ENCODE measurements at regions not wholly inside any gene's neighbourhood (a gene's known extent, or its start where the extent isn't known, plus 50 kb on each side); places are given as distances from the start of the nearest gene placed in this dataset.

DNA sequence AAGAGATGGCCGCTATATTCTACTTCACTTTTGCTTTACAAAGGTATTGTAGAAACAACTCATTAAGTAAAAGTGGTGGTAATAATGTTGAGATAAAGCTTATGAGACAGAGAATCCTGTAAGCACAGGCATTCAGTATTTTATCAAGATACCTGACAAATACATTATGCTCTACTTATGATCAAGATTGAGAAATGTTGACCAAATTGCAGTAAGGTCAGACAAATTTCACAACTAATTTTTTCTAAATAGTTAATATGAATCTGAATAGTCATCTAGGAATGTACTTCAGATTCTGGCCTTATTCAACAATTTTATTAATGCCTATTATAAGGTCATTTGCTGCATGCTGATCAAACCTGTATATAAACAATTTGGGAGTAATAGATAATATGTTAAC lies 95.1 kb upstream of the MBNL1 start:
- no peak for DNase-seq (ENCODE audit: low read depth in 1 of 2, low spot score in 1 of 2)
- Histone ChIP-seq H3K4me1 (ENCODE audit: low read depth) (no peaks in the 10 kb centered on the region), H3K27ac (no peak overlapping the region), H3K27me3 (no peaks in the 10 kb centered on the region), H3K9me3 (ENCODE audit: low read depth) (no peaks in the 10 kb centered on the region), H3K36me3 (no peaks in the 10 kb centered on the region), H3K4me3 (no peak overlapping the region)
- TF ChIP-seq, protein P1, sequence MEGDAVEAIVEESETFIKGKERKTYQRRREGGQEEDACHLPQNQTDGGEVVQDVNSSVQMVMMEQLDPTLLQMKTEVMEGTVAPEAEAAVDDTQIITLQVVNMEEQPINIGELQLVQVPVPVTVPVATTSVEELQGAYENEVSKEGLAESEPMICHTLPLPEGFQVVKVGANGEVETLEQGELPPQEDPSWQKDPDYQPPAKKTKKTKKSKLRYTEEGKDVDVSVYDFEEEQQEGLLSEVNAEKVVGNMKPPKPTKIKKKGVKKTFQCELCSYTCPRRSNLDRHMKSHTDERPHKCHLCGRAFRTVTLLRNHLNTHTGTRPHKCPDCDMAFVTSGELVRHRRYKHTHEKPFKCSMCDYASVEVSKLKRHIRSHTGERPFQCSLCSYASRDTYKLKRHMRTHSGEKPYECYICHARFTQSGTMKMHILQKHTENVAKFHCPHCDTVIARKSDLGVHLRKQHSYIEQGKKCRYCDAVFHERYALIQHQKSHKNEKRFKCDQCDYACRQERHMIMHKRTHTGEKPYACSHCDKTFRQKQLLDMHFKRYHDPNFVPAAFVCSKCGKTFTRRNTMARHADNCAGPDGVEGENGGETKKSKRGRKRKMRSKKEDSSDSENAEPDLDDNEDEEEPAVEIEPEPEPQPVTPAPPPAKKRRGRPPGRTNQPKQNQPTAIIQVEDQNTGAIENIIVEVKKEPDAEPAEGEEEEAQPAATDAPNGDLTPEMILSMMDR (IDR thresholded peaks at IDR 0.05; ENCODE audit: low read depth, low read length) = no peak

DNA sequence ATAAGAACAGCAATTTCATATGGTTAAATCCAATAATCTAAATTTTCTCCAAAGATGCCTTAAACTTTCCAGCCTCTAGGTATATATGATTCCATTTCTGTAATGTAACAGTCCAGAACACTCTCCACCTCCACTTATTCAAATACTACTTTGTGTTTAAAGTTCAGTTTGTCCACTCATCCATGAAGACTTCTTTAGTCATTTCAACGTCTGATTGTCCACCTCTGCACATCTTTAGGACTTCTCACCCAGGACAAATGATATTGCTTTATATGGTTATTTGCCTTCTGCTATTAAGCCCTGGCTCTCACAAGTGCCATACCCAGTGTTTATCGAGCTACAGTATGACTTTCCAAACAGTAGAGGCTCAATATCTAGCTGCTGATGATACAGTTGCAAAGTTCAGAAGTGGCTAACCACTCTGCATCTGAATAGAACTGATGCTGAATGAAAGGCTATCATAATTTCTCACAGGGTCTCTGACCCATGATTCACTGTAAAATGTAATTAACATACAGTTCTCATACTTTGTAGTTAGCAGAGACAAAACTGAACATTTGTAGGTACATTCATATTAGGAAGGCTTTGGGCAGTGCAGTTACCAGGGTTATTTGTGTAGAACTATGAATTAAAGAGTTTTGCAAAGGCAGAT lies 93.7 kb upstream of the MBNL1 start:
- Histone ChIP-seq H3K27ac (no peak overlapping the region), H3K4me1 (ENCODE audit: low read depth) (no peaks in the 10 kb centered on the region), H3K4me3 (no peak overlapping the region), H3K36me3 (no peaks in the 10 kb centered on the region), H3K9me3 (ENCODE audit: low read depth) (no peaks in the 10 kb centered on the region), H3K27me3 (no peaks in the 10 kb centered on the region)
- no peak for DNase-seq (ENCODE audit: low read depth in 1 of 2, low spot score in 1 of 2)
- TF ChIP-seq, protein P1 (IDR thresholded peaks at IDR 0.05; ENCODE audit: low read depth, low read length) = no peak

DNA sequence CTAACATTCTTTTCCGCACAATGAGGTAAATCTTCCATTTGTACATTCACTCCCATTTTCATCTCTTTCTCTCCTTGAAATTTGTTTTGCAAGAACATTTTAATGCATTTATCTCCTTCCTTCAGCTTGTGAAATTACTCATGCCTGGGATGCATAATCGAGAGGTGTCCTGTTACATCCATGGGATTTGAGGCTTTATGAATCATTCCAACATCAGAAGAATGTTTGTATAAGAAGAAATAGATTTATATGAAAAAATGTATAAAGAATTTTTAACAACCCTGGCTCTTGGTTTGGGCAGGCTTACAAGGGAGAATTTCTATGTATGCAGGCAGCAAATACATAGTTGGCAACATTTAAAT lies 93.2 kb upstream of the MBNL1 start:
- TF ChIP-seq, protein P1 (IDR thresholded peaks at IDR 0.05; ENCODE audit: low read depth, low read length) = no peak
- H3K9me3 ChIP-seq (ENCODE audit: low read depth) = no peaks in the 10 kb centered on the region
- peak in 1 of 2 donors; percentile 87 for DNase-seq (ENCODE audit: low read depth in 1 of 2, low spot score in 1 of 2)
- no peaks in the 10 kb centered on the region for H3K36me3 ChIP-seq
- no peak overlapping the region for H3K4me3 ChIP-seq
- H3K27ac ChIP-seq = no peak overlapping the region
- no peaks in the 10 kb centered on the region for H3K27me3 ChIP-seq
- H3K4me1 ChIP-seq (ENCODE audit: low read depth) = no peaks in the 10 kb centered on the region

DNA sequence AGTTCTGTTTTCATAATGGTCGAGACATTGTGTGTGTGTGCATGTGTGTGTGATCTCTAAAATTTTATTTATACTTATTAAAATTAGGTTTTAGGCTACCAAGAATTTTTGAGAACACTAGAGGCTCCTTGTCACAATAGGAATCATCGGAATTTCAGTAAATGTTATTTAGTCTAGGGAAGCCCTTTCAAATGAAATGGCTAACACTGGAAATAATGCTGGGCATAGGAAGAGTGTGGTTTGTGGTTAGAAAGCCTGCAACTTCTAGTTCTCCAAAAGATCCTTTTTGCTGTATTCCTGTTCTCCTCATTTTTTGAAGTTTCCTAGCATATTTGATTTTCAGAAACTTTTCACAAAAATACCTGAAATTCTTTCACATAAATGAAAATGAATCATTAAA lies 92.5 kb upstream of the MBNL1 start:
- H3K27me3 ChIP-seq = no peaks in the 10 kb centered on the region
- no peaks in the 10 kb centered on the region for H3K4me1 ChIP-seq (ENCODE audit: low read depth)
- TF ChIP-seq, protein P1 (IDR thresholded peaks at IDR 0.05; ENCODE audit: low read depth, low read length) = no peak
- no peak overlapping the region for H3K4me3 ChIP-seq
- H3K9me3 ChIP-seq (ENCODE audit: low read depth) = no peaks in the 10 kb centered on the region
- H3K36me3 ChIP-seq = no peaks in the 10 kb centered on the region
- peak in 1 of 2 donors; percentile 53 for DNase-seq (ENCODE audit: low read depth in 1 of 2, low spot score in 1 of 2)
- H3K27ac ChIP-seq = no peak overlapping the region

DNA sequence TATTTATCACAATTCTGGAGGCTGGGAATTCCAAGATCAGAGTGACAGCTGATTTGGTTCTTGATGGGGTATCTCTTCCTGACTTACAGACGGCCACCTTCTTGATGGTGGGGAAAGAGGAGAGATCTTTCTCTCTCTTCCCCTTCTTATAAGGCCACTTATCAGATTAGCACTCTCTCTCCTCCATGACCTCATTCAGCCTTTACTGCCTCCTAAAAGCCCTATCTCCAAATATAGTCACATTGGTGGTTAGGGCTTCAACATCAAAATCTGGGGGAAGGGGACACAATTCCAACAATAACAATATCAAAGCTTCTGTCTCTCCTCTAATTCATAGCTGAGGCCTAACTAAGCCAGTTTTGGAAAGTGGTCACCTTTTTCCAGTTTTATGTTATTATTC lies 91.7 kb upstream of the MBNL1 start:
- Histone ChIP-seq H3K27me3 (no peaks in the 10 kb centered on the region), H3K27ac (no peak overlapping the region), H3K4me3 (no peak overlapping the region), H3K9me3 (ENCODE audit: low read depth) (no peaks in the 10 kb centered on the region), H3K4me1 (ENCODE audit: low read depth) (no peaks in the 10 kb centered on the region), H3K36me3 (no peaks in the 10 kb centered on the region)
- TF ChIP-seq, protein P1 (IDR thresholded peaks at IDR 0.05; ENCODE audit: low read depth, low read length) = no peak
- DNase-seq (ENCODE audit: low read depth in 1 of 2, low spot score in 1 of 2) = no peak

Measured in cardiac muscle cell (in vitro differentiated cells and primary cell).